ENCODE measurements at regions not wholly inside any gene's neighbourhood (a gene's known extent, or its start where the extent isn't known, plus 50 kb on each side); places are given as distances from the start of the nearest gene placed in this dataset.
"Not testable (repeated sequence)": the region's sequence is repeated elsewhere in the genome, so short reads cannot be mapped to it uniquely, and the experiment has no call there.

DNA sequence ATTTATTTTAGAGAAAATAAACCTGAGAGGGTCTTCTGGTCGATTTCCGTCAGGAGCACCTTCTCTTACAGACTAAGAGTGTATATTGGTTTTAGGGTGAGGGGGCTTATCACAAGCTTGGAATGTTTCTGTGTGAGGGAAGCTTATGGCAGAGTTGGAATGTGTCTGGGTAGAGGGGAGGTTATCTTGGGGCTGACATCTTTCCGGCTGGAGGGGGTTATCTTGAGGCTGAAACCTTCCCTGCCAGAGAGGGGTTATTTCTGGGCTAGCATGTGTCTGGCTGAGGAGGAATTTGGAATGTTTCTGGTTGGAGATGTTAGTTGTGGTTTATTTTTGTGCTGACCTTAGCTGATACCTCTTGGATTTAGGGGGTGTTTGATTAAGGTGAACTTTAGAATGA lies 1312.1 kb downstream of the ADGRL3 start:
- DNase-seq = no peak

DNA sequence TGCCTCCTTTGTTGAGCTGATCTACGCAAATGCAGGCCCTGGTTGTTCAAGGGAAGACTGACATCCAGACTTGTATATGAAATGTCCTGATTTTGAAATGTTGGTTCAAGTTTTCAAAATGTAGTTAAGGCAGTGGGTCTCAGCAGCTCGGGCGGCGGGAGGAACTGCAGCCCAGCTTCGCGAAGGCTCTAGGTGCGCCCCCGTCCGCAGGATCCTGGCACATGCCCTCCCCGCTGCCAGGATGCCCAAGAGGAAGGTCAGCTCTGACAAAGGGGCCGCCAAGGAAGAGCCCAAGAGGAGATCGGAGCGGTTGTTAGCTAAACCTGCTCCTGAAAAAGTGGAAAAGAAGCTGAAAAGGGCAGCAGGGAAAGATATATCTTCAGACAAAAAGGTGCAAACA lies 1310.1 kb downstream of the ADGRL3 start:
- no peak for DNase-seq

DNA sequence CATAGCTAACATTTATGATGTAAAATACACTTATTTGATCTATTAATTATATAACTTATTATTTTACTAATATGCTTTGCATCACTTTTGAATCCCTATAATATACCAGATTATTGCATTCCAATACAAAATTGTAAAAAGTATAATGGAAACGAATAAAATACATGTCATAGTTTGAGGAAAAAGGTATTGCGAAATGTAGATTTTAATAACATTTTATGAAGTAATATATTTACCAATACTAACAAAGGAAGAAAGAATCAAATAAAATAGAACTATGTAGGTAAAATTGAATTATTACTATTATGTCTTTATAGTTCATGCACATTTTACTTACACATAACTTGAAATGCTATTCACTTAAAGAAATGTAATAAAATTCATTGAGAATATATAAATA lies 1300.2 kb downstream of the ADGRL3 start:
- no peak for DNase-seq

DNA sequence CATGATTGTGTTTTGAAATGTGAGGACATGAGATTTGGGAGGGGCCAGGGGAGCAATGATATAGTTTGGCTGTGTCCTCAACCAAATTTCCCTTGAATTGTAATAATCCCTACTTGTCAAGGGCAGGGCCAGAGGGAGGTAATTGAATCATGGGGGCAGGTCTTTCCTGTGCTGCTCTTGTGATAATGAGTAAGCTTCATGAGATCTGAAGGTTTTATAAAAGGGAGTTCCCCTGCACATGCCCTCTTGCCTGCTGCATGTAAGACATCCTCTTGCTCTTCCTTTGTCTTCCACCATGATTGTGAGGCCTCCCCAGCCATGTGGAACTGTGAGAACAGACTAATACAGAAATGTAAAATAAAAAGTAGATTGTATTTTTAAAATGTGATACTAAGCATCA lies 1294.9 kb downstream of the ADGRL3 start:
- peak; percentile 33 to 75 (median 64) for DNase-seq

DNA sequence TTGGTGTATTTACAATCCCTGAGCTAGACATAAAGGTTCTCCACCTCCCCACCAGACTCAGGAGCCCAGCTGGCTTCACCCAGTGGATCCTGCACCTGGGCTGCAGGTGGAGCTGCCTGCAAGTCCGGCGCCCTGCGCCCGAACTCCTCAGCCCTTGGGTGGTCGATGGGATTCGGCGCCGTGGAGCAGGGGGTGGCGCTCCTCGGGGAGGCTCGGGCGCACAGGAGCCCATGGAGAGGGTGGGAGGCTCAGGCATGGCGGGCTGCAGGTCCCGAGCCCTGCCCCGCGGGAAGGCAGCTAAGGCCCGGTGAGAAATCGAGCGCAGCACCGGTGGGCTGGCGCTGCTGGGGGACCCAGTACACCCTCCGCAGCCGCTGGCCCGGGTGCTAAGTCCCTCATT lies 1291.6 kb downstream of the ADGRL3 start:
- DNase-seq = not testable (repeated sequence)

- DNase-seq = no peak
Measured at GRCh38 chr4:62490635-62491034, 1290.5 kb downstream of the ADGRL3 start.

DNA sequence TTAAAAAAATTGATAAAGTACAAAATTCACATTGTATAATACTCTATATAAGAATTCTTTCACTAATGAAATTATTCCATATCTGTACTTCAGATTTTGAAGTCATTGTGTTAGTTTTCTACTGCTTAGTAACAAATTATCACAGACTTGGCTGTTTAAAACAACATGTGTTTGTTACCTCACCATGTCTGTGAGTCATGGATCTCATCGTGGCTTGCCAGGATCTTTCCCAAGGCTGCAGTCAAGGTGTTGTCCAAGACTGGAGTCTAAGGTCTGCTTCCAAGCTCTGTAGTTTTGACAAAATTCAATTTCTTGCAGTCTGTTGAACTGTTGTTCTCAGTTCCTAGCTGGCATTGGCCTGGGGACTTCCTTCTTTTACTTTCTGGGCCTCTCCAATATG lies 1286.9 kb downstream of the ADGRL3 start:
- peak in 2 of 4 experiments; percentile 1 to 5 for DNase-seq

- DNase-seq = no peak
Measured at GRCh38 chr4:62484357-62484756, 1284.2 kb downstream of the ADGRL3 start.

- DNase-seq = no peak
Measured at GRCh38 chr4:62482355-62482754, 1282.2 kb downstream of the ADGRL3 start.

- no peak for DNase-seq
Measured at GRCh38 chr4:62475596-62475995, 1275.5 kb downstream of the ADGRL3 start.

DNA sequence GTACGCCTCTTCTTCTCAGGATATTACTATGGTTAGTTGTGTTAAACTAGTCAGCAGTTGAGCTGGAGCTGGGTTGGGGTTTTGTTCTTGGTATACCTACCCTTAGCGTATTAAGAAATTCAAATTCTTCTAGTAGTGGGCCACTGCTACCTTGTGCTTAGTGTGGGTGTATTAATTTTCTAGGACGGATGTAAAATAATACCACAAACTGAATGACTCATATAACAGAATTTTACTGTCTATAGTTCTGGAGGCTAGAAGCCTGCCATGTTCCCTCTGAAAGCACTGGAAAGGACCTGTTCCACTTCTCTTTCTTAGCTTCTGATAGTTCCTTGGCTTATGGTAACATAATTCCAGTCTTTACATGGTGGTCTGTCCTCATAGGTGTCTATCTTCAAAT lies 1274.7 kb downstream of the ADGRL3 start:
- no peak for DNase-seq

- no peak for DNase-seq
Measured at GRCh38 chr4:62471021-62471420, 1270.9 kb downstream of the ADGRL3 start.

- no peak for DNase-seq
Measured at GRCh38 chr4:62470421-62470983, 1270.4 kb downstream of the ADGRL3 start.

GRCh38 chr4:62470020-62470419 lies 1269.9 kb downstream of the ADGRL3 start:
- DNase-seq = no peak

DNA sequence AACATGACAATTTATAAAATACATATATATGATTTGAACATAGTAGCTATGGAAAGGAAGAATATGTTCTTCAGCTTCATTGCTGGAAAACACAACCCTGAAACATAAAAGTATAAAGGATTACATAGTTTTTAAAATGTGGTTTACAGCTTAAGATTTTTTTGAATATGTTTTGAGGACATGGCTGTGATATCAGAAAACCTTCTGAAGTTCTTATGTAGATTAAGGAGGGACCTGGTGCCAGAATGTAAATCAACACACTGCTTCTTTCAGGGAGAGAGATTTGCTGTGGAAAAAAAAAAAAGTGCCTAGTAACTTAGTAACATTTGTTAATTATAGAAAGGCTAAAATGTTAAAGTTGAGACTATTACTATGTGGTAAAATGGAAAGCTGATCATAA lies 1261.8 kb downstream of the ADGRL3 start:
- DNase-seq = no peak

DNA sequence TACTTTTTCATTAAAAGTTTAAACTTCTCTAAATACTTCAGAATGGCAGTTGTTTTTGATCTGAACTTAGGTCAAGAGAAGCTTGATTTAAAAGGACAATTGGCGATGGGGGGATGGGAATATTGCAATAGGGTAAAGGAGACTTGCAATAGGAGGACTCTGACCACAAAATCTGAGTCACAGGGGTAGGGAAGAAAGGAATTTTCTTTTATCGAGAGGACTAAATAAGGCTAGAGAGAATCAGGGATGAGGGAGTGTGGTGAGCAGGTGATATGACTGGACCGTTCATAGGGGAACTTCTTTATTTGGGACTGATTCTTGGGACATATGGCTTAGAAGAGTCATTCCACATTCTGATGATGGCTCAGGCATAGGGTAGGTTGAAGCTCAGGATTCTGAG lies 1260.2 kb downstream of the ADGRL3 start:
- no peak for DNase-seq

DNA sequence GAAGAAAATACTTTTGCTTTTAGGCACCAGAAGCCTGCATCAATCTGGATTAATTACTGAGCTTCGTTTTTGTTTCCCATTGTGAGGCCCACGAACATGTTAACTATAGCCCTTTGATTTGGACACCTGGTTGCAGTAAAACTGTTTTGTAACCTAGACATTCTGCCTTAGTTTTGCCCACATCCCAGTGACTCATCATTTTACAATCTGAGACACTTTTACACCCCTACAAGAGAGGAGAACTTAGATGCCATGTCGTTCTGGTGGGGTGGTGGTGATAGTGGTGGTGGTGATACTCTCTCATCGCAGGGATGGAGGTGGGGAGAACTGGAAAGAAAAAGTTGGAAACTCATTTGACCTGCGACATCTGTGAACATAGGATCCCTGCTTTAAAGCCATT lies 1257.2 kb downstream of the ADGRL3 start:
- DNase-seq = no peak

DNA sequence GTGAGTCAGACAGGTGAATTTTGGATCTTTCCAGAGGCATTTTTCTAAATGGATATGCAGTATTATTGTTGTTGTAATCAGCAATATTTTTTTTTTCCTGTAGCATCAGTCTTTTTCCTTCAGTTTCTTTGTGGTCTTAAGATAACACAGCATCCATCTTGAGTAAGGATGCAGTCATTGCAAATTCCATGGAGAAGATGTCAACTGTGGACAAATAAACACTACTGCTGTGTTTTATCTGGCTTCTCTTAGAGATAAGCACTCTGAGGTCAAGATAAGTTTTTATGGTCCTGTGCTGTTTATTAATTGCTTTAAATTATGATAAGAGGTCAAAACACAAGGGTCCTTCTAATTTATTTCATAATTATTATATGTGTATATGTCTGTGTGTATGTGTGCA lies 1255.7 kb downstream of the ADGRL3 start:
- DNase-seq = no peak

GRCh38 chr4:62454535-62454934 lies 1254.4 kb downstream of the ADGRL3 start:
- no peak for DNase-seq

- no peak for DNase-seq
Measured at GRCh38 chr4:62450740-62451139, 1250.6 kb downstream of the ADGRL3 start.

GRCh38 chr4:62449538-62449937 lies 1249.4 kb downstream of the ADGRL3 start:
- no peak for DNase-seq

GRCh38 chr4:62448911-62449310 lies 1248.8 kb downstream of the ADGRL3 start:
- no peak for DNase-seq

- peak; percentile 2 to 63 (median 15) for DNase-seq
Measured at GRCh38 chr4:62439051-62439450, 1238.9 kb downstream of the ADGRL3 start.

DNA sequence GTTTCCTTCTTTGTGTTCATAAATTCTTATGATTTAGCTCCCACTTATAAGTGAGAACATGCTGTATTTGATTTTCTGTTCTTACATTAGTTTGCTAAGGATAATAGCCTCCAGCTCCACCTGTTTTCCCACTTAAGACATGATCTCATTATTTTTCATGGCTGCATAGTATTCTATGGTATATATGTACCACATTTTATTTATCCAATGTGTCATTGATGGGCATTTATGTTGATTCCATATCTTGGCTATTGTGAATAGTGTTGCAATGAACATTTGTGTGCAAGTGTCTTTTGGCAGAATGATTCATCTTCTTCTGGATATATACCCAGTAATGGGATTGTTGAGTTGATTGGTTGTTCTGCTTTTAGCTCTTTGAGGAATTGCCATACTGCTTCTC lies 1234.8 kb downstream of the ADGRL3 start:
- no peak for DNase-seq

DNA sequence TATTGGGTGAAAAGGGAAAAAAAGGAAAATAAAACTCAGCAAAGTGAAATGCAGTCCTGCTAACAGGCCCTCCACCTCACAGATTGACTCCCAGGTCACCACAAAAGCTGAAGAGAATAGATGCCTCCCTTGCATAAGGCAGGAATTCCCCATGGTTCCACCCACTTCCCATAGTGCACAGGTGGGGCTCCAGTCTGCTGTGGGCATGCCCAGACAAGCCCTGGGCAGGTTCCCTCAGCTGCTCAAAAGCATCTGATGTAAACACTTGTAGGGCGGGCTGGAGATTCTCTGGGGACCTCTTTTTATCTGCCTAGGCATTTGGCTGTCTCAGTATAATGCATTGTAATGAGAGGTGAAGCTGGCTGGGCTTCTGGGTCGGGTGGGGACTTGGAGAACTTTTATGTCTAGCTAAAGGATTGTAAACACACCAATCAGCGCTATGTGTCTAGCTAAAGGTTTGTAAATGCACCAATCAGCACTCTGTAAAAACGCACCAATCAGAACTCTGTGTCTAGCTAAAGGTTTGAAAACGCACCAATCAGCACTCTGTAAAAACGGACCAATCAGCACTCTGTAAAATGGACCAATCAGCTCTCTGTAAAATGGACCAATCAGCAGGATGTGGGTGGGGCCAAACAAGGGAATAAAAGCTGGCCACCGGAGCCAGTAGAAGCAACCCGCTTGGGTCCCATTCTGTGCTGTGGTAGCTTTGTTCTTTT lies 1231.5 kb downstream of the ADGRL3 start:
- not testable (repeated sequence) for DNase-seq

All from suppressor macrophage (primary cell).